ENCODE measurements at regions not wholly inside any gene's neighbourhood (a gene's known extent, or its start where the extent isn't known, plus 50 kb on each side); places are given as distances from the start of the nearest gene placed in this dataset.
"Not testable (repeated sequence)": the region's sequence is repeated elsewhere in the genome, so short reads cannot be mapped to it uniquely, and the experiment has no call there.

- DNase-seq = no peak
These were observed 190.8 kb downstream of the DIRAS2 start for GRCh38 chr9:90451804-90452203.

- DNase-seq = no peak
These were observed 187.3 kb downstream of the DIRAS2 start for GRCh38 chr9:90455316-90455715.

GRCh38 chr9:90457386-90458190, 185.0 kb downstream of the DIRAS2 start:
- DNase-seq = no peak

GRCh38 chr9:90458485-90458884, 184.1 kb downstream of the DIRAS2 start:
- DNase-seq = no peak

GRCh38 chr9:90459321-90459720, 183.3 kb downstream of the DIRAS2 start:
- no peak for DNase-seq

- no peak for DNase-seq
These were observed 182.4 kb downstream of the DIRAS2 start for GRCh38 chr9:90460220-90460619.

- DNase-seq = no peak
These were observed 177.6 kb downstream of the DIRAS2 start for GRCh38 chr9:90464978-90465377.

- no peak for DNase-seq
These were observed 176.2 kb downstream of the DIRAS2 start for GRCh38 chr9:90466441-90466840.

- DNase-seq = no peak
These were observed 173.2 kb downstream of the DIRAS2 start for GRCh38 chr9:90469435-90469834.

- DNase-seq = no peak
These were observed 172.7 kb downstream of the DIRAS2 start for GRCh38 chr9:90469865-90470387.

GRCh38 chr9:90476058-90476457, 166.6 kb downstream of the DIRAS2 start:
- DNase-seq = no peak

- DNase-seq = no peak
These were observed 165.1 kb downstream of the DIRAS2 start for GRCh38 chr9:90477535-90477934.

GRCh38 chr9:90478821-90479220, 163.8 kb downstream of the DIRAS2 start:
- no peak for DNase-seq

- no peak for DNase-seq
These were observed 157.6 kb downstream of the DIRAS2 start for GRCh38 chr9:90485028-90485427.

- no peak for DNase-seq
These were observed 153.6 kb downstream of the DIRAS2 start for GRCh38 chr9:90489066-90489465.

- no peak for DNase-seq
These were observed 142.9 kb downstream of the DIRAS2 start for GRCh38 chr9:90499761-90500160.

- no peak for DNase-seq
These were observed 140.5 kb downstream of the DIRAS2 start for GRCh38 chr9:90502134-90502533.

GRCh38 chr9:90504486-90504885, 138.1 kb downstream of the DIRAS2 start:
- DNase-seq = no peak

- no peak for DNase-seq
These were observed 136.9 kb downstream of the DIRAS2 start for GRCh38 chr9:90505695-90506094.

GRCh38 chr9:90506402-90506801, 136.2 kb downstream of the DIRAS2 start:
- not testable (repeated sequence) for DNase-seq

- DNase-seq = no peak
These were observed 135.0 kb downstream of the DIRAS2 start for GRCh38 chr9:90507621-90508020.

GRCh38 chr9:90508940-90509339, 133.7 kb downstream of the DIRAS2 start:
- no peak for DNase-seq

GRCh38 chr9:90511711-90512110, 130.9 kb downstream of the DIRAS2 start:
- DNase-seq = no peak

- DNase-seq = no peak
These were observed 127.7 kb downstream of the DIRAS2 start for GRCh38 chr9:90514877-90515276.

GRCh38 chr9:90515510-90515909, 127.1 kb downstream of the DIRAS2 start:
- no peak for DNase-seq

All from CD4-positive, alpha-beta T cell treated with Interleukin-15 for 1 hour (primary cell).